ENCODE measurements at regions not wholly inside any gene's neighbourhood (a gene's known extent, or its start where the extent isn't known, plus 50 kb on each side); places are given as distances from the start of the nearest gene placed in this dataset.

DNA sequence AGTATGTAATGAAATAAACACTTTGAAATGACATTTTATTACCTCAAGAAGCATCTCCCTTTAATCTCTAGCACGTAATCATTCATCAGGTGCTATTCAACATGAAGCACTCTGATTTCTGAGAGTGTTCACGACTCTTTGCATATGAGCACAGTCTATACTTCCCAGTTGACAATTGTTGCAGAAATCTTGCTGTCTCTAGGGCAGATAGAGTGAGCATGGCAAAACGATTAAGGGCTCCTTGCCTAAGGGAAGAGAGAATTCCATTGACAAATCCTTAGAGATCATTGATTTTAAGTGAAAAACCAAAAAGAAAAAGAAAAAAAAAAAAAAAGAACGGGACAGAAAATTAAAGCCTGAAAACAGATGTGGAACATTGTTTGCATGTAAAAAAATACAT lies 107.6 kb downstream of the C12orf50 start:
- TF ChIP-seq, protein P1, sequence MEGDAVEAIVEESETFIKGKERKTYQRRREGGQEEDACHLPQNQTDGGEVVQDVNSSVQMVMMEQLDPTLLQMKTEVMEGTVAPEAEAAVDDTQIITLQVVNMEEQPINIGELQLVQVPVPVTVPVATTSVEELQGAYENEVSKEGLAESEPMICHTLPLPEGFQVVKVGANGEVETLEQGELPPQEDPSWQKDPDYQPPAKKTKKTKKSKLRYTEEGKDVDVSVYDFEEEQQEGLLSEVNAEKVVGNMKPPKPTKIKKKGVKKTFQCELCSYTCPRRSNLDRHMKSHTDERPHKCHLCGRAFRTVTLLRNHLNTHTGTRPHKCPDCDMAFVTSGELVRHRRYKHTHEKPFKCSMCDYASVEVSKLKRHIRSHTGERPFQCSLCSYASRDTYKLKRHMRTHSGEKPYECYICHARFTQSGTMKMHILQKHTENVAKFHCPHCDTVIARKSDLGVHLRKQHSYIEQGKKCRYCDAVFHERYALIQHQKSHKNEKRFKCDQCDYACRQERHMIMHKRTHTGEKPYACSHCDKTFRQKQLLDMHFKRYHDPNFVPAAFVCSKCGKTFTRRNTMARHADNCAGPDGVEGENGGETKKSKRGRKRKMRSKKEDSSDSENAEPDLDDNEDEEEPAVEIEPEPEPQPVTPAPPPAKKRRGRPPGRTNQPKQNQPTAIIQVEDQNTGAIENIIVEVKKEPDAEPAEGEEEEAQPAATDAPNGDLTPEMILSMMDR (IDR thresholded peaks at IDR 0.05 in 8 of 11, conservative IDR thresholded peaks at IDR 0.05 in 3 of 11) = no peak
- TF ChIP-seq POLR2A (IDR thresholded peaks at IDR 0.05) = no peak
- no peak for TF ChIP-seq POLR2AphosphoS5 (IDR thresholded peaks at IDR 0.05)
